Inferior parietal cortex (tissue), 1 donor: ENCODE measurements at regions not wholly inside any gene's neighbourhood (a gene's known extent, or its start where the extent isn't known, plus 50 kb on each side); places are given as distances from the start of the nearest gene placed in this dataset.

Source experiments
- DNase-seq: peaks from one replicate; pipeline ENCODE4 v3.0.0-alpha.2; 2016; ENCODE audit errors: extremely low spot score

DNA sequence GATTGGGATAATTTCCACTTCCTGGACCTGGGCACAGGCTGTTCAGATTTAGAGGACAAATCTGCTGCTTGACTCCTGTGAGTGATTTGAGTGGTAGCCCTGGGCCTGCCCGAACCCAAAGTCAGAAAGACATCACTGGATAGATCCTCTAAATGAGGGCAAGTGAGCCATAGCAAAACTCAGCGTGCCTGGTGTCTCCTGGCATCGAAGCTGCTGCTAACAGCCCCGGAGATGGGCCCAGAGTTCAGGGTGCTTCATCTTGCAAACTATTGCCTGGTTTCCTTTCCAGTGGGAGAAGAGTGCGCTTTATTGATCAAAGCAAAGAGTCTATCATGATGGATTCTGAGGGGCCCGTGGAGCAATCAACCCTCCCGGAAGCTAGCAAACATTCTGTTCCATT lies 153.1 kb upstream of the KLHL29 start:
- no peak for DNase-seq

DNA sequence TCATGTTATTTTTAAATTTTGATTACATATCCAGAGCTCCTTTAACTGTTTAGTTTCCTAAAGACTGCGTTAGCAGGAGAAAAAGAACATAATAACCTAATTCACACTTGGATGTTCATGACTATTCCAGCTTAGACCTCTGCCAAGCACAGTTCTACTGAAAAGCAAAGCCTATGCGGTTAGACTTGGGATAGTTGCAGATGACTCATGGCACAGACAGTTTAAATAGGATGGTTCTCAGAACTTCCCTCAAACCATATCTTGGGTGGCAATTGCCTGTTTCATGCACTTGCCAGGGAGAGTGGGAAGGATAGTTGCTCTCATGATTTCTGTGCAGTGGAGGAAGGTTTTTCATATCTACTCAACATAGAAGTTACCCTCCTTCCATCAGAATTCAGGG lies 149.7 kb upstream of the KLHL29 start:
- DNase-seq, result no peak

DNA sequence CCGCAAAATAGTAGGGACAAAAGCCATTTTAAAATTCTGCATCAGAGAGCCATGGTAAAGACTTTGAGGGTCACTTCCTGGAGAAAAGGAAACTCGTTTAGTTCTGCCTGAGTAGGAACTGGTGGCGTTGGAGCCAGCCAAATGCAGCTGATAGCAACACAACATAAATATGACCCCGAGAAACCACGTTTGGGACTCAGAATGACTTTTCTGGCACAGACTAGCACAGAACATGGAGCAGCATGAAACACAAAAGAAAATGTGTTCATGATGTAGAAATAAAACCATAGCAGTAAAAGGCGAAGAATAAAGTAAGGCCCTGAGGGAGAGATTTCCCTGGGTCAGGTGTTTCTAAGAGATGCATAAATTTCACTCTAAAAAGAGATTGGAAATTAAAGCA lies 149.2 kb upstream of the KLHL29 start:
- no peak for DNase-seq

DNA sequence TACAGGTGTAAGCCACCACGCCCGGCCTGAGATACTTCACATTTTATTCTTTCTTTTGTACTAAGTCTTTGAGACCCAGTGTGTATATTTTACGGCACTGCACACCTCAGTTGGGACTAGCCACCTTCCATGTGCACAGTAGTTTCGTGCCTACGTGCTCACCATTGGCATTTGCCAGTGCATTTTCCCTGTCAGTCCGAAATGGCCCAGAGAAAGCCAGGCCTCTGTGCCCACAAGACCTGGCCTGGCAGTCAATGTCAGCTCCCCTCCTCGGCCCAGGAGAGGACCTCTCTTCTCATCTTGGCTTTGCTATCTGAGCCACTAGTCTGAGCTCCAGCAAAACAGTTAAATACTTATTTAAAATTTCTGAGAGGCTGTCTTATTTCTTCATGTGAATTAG lies 147.8 kb upstream of the KLHL29 start:
- no peak for DNase-seq

DNA sequence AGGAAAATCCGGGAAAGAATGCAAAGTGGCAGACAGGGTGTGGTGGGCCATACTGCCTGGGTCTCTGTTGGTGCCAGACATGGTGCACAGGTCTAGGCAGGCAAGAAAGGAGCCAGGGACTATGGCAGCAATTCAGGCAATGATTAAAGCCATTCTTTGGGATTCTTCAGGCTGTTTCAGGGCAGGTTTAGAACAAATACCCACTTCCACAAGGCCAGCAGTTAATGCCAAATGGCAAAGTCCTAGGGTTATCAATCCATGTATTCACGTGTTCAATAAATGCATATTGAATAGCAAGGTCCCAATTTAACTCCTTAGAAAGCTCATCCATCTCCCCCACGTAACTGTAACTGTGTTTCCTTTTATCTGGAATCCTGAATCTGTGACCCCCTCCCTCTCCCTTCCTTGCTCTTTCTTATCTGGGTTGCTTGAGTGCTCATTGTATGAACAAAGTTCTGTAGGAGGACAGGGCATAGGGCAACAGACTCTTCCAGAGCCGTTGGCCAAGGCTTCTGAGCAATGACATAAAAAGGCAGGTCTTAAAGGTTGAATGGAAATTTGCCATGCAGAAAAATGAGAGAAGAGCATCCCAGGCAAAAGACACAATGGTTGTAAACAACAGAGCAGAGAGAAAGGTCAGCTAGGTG lies 146.8 kb upstream of the KLHL29 start:
- DNase-seq, result no peak

DNA sequence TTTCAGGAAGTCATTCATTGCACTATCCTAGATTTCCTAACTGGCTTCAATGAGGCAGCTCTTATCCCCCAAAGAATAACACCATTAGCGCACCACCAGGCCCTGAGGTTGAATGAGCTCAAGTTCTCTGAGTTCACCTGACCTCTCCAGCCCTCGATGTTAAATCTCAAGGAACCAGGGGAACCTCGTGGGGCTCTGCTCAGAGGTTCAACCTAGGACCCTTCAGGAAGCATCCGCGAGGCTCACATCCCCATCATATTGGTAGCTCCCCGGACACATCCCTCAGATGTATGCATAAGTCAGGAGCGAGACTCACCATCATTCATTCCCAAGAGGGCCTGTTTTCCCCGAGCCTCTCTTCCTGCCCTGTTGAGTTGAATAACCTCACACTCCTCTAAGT lies 145.6 kb upstream of the KLHL29 start:
- no peak for DNase-seq

DNA sequence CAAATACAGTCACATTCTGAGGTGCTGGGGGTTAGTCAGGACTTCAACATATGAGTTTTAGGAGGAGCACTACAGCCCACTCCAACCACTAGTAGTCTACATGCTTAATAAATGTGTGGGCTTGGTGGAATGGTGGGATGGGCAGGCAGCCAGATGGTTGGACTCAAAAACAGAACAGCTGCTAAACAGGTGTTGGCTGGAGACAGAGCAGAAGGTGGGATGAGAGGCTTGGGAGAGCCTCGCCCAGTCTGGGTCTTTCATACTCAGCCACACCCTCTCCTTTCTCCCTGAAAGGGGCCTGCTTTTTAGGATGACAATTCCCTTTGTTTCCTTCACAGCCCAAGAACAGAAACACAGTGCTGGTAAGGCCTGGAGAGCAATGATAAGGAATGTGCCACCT lies 143.9 kb upstream of the KLHL29 start:
- DNase-seq, result no peak

DNA sequence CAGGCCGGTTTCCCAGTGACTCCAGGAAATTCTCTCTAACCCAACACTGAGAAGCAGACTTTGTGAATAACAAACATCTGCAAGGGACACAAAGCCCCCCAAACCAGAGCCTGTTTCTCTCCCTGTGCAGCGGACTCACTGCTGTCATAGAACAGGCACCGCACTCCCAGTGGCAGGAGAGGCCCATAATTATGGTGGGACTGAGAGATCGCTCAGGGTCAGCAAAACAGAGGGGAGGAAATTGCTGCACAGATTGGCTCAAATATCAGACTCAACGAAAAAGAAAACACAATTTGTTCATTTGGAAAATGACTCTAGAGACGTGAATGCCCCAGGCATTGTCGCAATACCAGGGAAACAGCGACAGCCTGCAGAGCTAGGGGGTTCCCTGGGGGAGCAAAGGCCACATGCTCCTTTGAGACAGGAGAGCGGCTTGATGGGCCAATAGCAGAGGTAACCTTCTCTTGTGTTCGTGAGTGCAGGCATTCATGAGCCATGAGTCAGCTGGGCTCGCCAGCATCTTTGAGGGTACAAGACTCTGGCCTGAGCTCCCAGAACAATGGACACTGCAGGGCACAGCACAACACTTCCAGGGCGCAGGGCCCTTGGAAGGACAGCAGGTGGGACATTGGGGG lies 143.3 kb upstream of the KLHL29 start:
- no peak for DNase-seq

DNA sequence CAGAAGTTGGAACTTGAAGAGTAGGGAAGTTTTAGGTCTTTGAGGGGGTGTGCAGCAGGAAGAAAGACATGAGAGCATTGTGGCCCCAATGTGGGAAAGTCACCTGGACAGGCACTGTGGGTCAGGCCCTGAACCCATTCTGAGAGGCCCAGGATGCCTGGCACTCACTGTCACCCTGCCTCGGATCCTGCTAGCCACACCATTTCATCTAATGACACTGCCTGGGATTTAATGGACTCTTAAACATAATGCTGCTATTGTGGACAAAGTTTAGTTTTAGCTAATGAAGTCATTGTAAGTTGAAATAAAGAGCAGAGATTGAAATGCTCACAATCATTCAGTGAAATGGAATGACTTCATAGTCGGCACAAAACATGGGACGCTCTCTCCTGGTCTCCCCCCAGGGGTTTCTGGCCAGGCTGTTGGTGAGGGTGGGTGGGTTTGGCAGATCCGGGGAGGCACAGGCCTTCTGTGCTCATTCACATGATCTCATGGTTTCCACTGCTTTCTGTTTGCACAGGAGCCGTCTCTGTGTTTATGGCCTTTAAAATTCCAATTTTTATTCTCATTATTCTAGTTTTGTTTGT lies 141.8 kb upstream of the KLHL29 start:
- DNase-seq, result no peak

DNA sequence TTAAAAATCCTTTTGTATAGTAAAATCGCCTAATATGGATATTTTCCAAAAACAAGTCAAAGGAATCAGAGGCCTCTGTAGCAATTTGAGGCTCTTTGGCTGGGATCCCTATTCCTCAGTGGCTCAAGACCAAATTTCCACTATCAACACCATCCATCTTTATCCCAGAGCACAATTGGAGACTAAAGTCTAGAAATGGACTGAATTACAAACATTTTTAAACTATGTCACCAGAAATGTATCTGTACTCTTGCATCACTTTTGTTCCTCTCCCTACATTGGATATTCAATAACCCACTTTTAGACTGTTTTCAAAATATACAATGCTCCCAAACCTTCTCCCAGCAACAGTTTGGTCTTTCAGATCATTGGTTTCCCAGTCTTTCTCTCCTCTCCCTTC lies 140.4 kb upstream of the KLHL29 start:
- DNase-seq, result no peak

DNA sequence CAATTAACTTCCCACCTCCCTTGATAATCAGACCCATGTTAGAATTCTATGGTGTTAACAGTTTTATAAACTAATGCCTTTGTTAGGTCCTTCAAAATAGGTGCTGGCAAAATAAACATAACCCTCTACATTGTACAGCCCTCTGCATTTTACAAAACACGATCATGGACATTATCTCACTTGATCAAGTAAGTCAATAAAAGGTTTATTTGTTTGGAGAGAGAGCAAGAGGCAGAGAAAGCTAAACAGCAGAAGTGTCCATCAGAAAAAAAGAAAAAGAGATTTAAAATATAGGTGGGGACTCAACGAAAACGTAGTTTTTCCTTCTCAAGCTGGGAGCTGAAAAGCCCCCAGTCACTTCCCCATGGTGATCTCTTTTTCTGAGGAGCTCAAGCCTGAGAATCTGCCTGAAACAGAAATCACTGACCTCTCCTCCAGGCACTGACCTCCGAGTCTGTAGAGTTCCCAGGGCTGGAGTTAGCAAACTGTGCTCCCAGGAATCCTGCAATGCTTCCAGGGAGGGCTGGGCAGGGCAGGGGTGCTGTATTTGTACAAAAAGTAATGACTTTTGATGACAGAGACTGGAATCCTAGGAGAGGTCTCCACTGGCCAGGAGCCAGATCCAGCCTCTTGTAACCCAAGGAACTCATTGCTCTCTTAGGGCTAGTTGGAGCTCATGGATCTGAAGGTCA lies 137.8 kb upstream of the KLHL29 start:
- no peak for DNase-seq

DNA sequence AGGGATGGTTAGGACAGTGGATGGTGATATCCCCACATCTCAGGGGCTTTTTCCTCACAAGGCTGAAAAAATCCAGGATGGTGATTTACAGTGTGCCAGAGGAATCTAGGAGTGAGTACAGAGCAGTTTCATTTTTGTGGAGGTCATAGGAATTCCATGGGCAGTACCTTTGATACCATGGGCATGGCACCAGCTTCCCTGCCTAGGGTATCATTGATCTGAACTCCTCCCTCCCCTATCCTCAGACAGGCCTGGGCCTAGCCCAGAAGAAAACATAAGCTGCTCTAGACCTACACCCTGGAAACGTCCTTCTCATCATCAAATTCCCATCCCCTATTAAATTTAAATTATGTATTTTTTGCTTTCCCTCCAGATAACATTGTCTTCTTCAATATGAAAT lies 136.3 kb upstream of the KLHL29 start:
- no peak for DNase-seq

DNA sequence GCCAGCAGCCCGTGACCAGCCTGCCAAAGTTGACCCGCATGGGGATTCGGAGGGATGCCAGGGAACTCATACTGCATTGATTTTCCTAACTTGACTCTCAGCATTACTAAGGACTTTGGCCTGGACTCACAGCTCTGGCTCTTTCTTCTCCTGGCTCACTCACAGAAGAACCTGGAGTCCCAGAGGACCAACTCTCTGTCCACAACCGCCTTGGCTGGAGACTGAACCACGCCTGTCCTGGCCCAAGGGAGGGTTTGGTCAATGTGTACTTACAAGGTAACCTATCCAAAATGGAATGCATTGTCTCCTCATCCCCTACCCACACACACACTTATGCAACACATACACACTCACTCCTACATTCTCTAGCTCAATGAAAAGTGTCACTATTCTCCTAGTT lies 135.6 kb upstream of the KLHL29 start:
- DNase-seq, result peak; percentile 9

DNA sequence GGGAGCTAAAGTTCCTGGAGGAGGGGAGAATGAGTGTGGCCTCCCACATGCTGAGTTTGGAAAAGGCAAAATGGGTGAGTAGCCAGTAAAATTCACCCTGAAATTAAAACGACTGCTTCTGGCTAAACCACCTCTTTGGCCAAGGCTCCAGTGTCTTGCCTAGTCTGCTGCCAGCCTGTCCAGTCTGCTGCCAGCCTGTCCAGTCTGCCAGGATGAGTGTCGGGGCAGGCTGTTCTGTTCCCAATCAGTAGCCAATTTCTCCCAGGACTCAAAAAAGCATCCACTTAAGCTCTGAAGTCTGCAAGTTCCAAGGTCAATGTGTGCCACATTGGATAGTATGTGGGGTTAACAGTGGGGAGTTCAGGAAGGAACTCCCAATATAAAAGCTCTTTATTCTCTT lies 134.6 kb upstream of the KLHL29 start:
- no peak for DNase-seq

DNA sequence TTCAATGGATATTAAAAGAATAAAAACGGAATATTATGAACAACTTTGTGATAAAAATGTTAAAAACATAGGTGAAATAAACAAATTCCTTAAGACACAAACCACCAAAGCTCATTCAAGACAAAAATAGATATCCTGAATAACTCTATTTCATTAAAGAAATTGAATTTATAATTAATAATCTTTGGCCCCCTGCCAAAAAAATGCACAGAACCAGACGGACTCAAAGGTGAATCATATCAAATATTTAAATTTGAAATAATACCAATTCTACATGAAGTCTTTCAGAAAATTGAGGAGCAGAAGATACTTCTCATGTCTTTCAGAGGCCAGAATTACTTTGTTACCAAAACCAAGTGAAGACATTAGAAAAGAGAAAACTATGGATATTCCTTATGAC lies 128.3 kb upstream of the KLHL29 start:
- DNase-seq, result no peak

DNA sequence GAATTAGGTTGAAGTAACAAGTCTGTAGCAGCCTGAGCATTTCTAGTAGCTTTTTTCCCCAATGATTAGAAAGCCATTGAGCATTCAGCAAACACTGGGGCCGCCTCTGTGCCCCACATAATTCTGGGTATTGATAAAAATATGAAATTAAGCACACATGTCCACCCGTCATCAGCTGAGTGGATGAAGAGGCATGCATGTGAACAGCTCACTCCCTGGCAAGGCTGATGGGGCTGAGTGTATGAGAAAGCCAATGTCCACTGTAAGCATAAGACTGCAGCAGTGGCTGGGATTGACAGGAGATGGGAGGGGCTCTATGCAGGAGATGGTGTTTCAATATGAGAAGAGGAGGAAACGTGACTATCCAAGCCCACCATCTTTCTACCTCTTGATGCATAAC lies 124.4 kb upstream of the KLHL29 start:
- DNase-seq, result no peak

DNA sequence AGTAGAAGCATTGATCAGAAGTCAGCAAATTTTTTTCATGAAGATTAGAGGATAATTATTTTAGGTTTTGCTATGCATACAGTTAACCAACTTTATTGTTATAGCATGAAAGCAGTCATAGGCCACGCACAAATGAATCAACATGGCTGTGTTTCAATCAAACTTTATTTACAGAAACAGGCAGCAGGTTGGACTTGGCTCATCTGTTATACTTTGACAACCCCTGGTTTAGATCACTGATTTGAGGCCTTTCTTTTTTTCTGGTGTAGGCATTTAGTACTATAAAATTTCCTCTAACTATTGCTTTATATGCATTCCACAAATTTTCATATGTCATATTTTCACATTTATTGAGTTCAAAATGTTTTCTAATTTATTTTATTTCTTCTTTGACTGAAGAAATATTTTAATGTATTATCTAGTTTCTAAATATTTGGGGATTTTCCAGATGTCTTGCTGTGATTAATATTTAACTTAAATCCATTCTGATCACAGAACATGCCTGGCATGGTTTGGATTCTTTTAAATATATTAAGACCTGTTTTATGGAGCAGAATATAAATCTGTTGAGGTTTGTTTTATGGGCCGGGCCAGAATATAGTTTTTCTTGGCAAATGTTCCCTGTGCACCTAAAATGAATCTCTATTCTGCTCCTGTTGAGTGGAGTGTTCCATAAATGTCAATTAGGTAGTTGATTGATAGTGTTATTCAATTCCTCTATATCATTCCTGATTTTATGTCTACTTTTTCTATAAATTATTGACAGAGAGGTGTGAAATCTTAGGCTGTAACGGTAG lies 116.3 kb upstream of the KLHL29 start:
- DNase-seq, result no peak

DNA sequence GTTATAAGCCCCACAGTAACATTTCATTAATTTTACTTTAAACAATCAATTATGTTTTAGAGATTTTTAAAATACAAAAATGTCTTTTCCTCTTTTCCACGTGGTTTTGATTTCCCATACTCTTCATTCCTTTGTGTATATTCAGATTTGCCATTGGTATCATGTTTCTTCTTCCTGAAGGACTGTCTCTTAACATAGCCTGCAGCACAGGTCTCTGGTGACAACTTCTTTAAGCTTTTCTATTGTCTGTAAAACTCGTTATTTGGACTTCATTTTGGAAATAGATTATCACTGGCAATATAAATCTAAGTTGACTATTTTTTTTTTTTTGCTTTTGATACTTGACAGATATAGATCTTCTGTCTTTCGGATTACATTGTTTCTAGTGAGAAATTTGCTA lies 115.2 kb upstream of the KLHL29 start:
- no peak for DNase-seq

DNA sequence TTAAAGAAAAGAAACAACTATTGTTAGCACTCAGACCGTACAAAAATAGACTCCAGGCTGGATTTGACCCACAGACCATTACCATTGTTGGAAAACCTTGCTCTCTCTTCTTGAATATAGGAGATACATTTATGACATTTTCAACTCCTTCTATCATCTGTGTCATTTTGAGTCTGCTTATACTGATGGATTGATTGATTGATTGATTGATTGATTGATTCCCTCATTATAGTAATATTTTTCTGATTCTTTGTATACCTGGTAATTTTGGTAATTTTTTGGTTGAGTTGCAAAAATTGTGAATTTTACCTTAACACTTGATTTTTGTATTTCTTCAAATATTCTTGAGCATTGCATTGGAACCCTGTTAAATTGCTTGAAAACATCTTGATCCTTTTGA lies 114.2 kb upstream of the KLHL29 start:
- no peak for DNase-seq

DNA sequence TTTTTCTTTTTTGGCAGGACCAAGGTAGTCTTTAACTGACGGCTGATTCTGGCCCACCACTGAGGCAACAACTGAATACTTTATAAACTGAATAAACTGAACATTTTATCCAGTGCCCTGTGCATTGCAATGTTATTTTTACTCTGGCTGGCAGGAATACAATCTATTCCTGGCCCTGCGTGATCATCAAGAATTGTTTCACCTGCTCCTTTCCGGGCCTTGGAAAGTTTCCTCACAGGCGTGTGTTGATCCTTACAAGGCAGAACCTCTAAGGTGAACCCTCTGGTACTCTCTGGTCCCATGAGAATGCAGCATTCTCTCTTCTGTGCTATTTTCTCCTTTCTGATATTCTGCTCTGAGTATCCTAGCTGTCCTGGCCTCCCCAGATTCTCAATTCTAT lies 113.7 kb upstream of the KLHL29 start:
- DNase-seq, result no peak

DNA sequence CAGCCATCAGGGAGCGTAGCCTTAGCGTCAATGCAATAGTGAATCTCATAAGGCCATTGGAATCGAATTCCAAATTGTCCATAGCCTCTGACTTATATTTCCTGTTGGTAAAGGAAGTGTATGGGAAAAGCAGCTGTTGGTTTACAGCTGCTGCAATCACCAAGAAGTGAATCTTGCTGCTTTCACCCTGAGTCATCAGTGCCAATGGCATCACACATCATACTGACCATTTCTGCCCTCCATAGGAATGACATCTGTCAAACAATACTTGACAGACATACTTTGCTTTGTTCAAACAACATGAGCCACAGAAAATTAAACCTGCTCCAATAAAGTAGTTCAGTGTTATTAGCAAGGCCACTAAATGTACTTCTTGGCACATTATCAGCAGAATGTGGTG lies 111.2 kb upstream of the KLHL29 start:
- DNase-seq, result no peak

DNA sequence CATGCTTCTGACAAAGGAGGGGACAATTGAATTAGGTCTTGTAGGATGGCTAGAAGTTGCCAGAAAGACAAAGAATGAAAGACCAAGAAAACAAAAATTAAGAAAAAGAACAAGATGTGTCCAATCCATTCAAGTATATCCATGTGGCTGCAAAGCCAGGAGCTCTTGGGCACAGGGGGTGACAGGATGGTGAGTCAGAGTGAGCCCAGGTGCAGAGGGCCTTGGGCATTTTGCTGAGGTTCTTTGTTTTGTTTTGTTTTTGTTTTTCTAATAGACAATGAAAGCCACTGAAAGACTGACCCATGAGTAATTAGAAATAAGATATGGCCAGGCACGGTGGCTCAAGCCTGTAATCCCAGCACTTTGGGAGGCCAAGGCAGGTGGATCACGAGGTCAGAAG lies 104.6 kb upstream of the KLHL29 start:
- no peak for DNase-seq
